HG03097 (cell line): ENCODE measurements at regions not wholly inside any gene's neighbourhood (a gene's known extent, or its start where the extent isn't known, plus 50 kb on each side); places are given as distances from the start of the nearest gene placed in this dataset.

Experiments
- ATAC-seq: cut with Tn5 transposase; IDR thresholded peaks from one replicate; pipeline ENCODE4 v1.9.1; 2021; ENCODE audit not compliant: unreplicated experiment, low FRiP score

DNA sequence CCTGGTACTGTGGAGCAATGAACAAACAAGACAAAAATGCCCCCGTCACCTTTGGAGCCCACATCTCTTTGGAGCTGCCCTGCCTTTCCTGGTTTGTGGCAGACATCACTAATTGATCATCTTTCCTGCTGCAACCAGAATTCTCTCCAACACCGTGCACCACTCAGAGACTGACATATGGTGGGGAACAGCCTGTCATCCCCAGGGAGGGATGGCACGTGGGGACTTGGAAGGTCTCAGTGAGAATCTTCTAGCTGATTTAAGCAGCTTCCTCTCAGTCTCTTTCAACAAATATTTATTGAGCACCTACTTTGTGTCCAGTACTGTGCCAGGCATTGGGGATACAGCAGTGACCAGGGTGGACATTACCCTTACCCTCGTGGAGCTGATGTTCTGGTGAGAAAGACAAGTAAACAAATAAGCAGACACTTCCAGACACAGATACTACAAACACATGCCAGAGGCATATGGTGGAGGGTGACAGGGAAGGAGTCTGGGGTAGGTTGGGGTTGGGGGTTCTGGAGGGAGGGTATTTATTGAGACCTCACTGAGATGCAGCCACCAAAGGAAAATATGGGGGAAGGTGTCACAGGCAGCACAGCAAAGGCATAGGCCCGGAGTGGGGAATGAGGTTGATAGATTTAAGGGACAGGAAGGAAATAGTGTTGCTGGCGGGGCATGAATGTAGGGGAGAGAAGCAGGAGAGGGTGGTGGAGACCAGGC, 82.3 kb downstream of the CEBPB start:
- no peak for ATAC-seq

DNA sequence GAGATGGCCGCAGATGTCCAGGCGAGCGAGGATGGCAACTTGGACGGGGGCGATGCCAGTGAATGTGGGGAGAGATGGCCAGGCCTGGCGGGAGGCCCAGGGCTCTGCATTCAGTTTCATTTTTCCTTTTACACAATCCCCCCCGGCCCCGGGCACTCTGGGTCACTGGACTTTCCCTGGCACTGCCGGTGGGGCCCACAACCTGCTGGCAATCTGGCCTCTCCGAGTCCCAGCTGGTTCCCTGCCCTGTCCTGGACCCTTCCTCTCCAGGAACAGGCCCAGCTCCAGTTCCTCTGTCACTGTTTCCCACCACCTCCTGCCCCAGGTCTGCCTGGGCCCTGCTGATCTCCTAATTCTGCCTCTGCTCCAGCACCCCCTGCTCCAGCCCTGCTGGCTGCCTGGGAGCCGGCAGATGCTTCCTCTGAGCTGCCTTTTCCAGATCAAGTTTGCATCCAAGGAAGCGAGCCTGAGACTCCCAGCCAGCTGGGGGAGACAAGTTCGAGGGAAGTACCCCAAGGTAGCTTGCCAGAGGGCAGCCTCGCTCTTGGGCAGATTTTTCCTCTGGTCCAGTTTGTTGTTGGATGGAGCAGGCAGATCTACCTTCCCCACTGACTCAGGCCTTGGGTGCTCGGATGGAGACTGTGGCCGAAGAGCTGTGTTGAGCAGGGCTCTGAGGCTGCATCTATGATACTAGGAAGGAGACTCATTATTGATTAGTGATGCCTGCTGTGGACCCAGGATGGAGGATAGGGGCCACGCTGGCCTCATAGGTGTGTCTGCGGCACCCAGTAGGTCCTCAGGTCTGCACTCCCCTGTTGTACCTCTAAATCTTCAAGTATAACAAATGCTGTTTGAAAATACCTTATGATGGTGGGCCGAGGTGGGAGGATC, 83.2 kb downstream of the CEBPB start:
- no peak for ATAC-seq

DNA sequence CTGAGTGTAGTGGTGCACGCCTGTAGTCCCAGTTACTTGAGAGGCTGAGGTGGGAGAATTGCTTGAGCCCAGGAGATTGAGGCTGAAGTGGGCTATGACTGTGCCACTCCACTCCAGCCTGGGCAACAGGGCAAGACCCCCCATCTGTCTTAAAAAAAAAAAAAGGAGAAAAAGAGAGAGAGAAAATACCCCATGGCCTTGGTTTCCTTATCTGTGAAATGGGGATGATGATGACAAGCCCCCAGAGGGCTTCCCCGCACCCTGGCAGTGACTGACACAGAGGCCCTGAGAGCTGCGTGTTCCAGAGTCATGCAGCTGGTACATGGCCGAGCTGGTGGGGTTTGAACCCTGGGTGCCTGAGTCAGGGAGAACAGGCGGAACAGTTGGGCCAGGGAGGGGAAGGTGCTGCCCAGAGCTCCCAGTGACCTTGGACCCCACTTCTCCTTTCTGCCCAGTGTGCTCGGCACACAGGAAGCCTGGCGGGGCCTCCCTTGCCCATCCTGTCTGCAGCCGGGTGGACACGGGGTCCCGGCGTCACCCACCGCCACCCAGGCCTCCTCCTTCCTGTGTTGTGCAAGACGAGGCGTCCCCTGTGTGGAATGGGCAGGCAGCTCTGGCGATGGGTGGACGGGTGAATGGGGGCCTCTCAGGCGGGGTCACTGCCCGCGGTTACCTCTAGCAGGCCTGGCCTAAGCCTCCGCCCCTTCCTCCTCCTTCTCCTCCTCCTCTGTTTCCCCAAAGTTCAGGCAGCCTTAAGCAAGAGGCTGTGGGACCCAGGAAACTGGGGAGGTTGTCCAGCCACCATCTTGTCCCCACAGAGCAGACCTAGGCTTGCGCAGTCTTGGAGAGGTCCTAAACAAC, 84.2 kb downstream of the CEBPB start:
- ATAC-seq: no peak

DNA sequence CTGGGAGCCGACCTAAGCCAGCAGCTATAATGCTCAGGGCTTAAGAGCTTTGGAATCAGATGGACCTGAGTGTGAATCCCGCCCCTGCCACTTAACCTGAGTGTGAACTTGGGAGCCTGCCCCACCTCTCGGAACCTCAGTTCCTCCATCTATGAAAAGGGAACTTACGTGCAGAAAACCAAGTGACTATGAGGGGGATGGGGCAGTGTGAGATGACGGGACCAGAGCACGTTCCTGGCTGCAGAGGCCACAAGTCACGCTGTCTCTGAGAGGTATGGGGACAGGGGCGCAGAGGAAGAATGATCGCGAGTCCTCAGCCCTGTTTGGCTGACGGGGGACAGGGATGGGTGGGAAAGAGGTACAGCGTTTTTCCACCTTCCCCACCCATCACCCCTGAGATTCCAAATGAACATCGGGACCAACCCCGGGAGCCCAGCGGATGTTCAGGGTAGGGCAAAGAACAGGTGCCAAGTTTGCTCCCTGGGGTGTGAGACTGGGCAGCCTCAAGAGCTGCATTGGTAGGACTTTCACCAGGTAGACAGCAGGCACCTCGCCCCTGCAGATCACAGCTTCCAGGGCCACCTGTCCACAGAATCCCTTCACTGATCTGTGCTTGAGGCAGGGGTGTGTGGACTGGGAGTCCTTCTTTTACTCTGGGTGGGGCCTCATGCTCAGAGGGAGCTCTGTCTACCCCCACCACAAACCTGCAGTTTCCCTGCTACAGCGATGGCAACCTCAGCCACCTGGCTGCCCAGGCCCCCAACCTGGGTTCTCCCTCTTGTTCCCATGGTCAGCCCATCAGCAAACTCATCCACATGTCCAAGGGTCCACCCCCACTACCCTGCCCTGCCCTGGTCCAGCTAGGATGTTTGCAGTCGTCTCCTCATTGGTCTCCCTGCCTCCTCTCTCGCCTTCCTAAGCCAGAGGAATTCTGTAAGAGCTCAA, 85.8 kb downstream of the CEBPB start:
- ATAC-seq: no peak

DNA sequence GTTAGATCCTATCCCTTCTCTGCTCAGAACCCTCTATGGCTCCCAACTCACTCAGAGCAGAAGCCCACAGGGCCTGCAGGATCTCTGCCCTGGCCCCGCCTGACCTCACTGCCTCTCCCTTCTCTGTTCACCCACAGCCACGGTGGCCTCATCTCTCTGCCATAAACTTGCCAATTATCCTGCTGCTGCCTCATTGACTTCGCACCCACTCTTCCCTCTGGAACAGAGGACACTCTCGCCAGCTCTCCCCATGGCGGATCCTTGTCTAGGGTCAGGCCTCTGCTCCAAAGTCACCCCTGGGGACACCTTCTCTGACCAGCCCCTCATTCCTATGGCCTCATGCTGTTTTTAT, 86.4 kb downstream of the CEBPB start:
- no peak for ATAC-seq

DNA sequence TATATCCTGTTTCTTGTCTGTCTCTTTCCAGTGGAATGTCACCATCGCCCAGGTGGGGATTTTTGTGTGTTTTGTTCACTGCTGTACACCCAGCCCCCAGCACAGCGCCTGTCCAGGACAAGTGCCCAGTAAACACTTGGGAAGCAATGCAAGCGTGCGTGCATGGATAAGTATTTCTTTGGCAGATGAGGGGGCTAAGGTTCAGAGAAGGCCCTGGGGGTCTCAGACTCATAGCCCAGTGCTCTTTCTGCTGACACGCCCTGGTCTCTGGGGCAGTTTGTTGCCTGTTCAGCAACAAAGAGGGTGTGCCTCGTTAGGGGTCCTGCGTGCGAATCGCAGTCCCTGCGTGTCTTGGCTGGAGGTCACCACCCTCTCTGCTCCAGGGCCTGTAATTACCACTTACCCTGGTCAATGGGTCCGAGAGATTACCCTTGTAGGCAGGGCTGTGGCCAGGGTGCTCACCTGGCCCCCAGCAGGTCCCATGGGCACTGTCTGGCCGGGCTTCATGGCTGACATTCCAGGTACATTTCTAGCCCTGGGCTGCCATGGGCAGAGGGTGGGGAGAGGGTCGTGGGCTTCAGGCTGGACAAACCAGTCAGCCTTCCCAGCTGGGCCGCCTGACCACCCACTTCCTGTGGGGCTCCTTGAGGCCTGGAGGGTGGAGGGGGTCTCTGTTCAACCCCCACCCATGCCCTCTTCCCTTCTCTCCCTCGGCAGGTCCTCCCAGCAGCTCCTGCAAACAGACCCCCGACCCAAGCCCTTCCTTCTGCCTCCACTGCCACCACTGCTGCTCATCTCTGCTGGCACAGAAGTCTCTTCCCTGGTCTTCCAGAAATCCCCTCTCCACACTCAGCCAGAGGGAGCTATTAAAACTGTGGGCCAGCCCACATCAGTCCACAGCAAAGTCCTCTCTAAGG, 87.1 kb downstream of the CEBPB start:
- ATAC-seq: no peak

DNA sequence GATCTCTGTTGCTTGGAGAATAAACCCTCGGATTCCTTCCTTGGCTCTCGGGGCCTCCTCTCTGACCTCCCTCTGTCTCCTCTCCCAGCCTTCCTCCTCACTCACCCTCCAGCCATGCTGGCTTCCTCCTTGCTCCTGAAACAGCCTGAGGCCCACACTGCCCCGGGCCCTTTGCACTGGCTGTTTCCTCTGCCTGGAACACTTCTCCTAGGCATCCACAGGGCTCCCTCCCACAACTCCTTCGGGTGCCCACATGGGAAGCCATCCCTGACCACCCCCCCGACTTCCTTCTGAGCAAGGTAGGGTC, 87.7 kb downstream of the CEBPB start:
- ATAC-seq: no peak

DNA sequence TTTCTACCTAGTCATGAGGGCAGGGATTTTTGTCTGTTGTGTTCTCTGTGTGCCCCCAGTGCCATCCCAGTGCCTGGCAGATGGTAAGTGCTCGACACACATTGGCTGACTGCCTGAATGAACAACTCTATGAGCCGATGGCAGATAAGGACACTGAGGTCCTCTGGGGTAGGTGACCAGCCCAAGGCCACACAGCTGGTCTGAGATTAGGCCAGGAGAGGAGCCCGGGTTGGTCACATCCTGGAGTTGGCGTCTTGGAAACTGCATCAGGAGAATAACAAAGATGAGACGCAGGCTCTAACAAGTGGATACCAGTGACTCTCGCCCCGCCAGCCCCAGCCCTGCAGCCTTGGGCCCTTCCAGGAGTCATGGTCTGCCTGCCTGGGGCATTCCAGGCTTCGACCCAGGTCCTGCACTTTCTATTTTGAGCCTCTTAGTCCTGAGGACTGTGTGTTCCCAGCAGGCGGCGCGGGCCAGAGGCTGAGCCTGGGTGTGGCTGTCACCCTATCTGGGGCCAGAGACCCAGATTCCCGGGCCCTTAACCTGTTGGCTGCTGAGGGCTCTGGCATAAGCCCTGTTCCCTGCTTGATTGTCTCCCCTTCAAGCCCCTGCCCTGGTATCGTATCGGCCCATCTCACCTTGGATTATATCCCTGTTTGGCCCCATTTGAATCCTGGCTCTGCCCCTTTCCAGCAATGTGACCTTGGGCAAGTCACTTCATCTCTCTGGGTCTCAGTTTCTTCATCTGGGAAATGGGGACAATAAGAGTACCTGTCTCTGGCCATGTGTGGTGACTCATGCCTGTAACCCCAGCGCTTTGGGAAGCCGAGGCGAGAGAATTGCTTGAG, 88.3 kb downstream of the CEBPB start:
- no peak for ATAC-seq

DNA sequence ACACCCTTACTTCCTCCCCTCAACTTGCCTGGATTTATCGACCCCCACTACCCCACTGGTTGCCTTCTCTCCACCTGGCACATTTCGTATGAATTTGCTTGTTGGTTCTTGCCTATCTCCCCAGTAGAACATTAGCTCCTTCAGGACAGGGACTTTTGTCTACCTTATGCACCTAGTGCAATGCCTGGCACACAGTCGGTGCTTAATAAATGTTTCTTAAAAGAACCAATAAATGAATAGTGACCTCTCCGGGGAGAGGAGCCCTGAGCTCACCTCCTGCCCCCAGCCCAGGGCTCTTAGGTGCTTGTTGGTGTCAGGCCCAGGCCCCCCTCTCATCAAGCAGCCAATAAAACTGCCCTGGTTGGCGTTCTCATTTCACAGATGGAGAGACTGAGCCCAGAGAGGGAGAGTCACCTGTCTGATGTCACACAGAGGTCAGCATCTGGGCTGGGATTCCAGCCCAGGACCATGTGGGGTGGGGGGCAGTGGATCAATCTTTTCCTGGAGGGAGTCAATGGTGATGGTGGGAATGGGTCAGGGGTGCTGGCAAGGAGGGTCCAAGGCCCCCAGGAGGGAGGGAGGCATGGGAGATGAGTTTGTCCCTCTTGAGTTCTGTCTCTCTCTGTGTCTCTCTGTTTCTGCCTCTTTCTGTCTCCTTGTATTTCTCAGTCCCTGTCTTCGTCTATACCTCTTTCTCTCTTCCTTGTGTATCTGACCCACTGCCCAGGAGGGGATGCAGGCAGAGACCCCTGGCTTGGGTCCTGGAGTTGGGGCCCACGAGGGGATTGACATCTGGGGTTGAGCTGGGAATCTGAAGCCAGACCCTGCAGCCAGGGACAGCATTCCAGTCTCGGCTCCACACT, 89.6 kb downstream of the CEBPB start:
- no peak for ATAC-seq

DNA sequence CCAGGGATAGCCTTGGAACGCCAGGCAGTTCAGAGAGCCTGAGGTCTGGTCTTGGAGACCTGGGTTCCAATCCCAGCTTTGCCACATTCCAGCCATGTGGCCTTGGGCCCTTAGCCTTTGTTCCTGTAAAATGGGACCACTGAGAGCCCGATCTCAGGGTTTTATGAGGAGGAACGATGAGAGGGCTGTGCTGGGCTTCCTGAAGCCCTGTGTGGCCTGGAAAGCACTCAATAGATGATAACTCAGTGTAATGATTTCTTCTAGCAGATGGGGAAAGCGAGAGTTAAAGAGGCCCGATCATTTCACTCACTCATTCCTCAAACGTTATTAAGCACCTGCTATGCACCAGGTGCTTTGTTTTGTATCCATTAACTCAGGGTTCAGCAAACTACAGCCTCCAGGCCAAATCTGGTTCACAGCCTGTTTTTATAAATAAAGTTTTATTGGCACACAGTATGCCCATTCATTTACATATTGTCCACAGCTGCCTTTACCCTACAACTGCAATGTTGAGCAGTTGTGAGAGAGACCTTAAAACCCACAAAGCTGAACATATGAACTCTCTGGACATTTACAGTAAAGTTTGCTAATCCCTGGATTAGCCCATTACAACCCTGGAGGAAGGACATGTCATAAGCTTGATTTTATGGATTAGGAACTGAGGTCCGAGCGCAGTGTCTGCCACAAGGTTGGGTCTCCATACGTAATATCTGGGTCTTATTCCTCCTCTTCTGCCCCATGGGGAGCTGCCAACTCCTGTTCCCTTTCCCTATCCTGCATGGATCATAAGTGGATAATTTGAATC, 90.4 kb downstream of the CEBPB start:
- no peak for ATAC-seq

DNA sequence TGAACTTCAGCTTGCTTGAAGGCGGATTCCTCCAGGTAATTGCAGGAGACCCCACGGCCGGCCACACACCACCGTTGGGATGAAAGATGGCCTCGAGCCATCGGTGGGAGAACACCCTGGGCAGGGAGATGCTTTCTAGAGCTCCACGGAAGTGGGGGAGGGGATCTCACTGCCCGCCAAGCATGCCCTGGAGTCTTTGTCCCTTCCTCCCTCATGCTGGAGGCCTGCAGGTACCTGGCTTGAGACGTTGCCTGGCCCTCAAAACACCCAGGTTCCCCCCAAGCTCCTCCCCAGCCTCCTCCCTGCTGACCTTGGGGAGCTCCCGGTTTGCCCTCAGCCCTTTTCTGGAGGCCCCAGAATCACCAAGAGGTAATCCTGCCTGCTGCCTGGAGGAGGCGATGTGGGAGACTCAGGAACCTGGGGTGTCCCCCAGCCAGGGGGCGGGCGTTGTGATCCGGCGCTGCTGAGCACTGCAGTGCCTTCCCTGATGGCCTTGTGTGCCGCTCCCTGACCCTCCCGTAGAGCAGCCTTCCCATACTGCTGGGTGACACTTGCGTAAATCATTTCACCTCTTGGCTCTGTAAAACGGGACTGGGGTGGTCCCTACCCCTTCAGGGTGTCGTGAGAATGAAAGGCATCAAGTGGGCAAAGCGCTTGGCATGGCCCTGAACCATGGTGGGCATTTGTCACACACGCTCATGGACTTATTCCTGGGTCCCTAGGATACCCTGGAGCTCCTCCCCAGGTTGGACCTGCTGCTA, 91.4 kb downstream of the CEBPB start:
- no peak for ATAC-seq

DNA sequence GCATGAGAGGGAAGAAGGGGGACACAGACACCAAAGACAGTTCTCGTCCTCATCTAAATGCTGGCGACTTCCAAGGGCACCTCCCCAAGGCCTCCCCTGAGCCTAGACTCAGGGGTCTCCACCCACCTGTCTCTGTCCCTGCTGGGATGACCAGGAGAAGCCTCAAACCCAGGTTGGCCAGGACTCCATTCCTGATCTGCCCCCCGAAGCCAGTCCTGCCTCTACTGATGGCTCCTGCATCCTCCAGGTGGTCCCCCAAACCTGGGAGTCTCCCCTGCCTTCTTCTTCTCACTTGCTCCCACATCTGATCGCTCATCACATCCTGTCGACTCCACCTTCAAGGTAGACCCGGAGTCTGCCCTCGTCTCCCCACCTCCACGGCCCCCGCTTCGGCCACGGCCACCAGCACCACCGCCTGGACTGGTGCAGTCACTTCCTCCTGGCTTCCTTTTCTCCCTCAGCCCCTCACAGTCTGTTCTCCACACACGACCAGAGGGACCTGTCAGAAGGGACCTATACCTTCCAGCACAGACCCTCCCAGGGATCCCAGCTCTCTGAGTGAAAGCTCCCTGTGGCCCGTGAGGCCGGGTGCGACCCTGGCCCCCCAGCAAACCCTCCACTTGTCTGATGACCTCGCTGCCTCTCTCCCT, 92.1 kb downstream of the CEBPB start:
- ATAC-seq: no peak

DNA sequence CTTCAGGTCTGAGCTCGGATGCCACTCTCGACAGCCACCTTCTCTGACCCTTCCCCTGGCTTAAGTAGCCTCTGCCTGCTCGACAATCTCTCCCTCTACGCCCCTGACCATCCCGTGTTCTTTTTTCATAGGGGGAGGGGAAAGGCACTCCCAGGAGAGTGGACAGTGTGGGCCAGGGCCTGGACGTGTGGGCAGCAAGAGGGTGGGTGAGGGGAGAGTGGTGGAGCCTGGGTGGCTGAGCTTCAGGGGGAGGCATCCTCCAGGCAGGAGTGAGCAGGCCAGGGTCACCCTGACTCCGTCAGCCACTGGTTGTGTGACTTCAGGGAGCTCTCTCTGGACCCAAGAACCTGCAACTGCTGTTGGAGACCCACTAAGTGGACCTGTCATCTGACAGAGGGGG, 92.7 kb downstream of the CEBPB start:
- no peak for ATAC-seq

DNA sequence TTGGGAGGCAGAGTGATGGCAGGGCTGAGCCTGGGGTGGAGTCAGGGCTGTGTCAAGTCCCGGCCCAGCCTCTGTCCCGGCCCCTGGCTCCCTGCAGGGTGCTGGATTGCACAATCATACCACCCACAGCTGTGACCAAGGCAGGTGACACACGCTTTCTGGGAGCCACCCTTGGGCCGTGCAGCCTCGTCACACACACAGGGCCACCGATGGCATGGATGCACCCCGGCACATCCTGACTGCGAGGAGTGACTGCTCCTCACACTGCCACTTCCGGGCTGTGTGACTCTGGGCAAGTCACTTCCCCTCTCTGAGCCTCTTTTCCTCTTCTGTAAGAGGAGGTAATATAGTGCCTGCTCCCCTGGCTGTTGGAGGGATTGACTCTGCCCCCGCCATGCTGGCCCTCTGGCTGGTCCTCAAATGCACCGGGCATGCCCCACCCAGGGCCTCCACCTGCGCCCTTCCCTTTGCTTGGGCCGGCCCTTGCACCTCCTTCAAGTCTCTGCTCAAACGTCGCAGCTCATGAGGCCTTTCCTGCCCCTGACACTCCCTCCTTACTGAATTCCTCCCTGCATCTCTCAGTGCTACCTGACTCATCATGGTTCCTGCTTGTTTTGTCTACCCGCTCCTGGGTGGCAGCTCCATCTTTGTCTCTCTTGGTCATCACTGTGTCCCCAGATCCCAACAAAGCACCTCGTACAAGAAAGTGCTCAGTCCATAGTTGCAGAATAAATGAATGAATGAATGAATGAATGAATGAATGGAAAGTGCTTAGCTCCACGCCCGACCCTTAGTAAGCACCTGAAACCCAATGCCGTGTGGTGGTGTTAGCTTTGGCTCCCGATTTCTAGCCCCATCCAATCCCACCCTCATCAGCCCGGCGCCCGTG, 93.5 kb downstream of the CEBPB start:
- no peak for ATAC-seq
